Activated naive CD4-positive, alpha-beta T cell treated with anti-CD3 and anti-CD28 coated beads, Interleukin-2, amount 50 U/mL, for 16 hours (primary cell): ENCODE measurements at regions not wholly inside any gene's neighbourhood (a gene's known extent, or its start where the extent isn't known, plus 50 kb on each side); places are given as distances from the start of the nearest gene placed in this dataset.
A peak's percentile ranks its signal among the peaks of the same experiment; 100 is the strongest.
"Not testable (repeated sequence)": the region's sequence is repeated elsewhere in the genome, so short reads cannot be mapped to it uniquely, and the experiment has no call there.

Experiments used
- DNase-seq: peaks from one replicate; pipeline ENCODE4 v3.0.0-alpha.2; 2020

GRCh38 chr15:84421513-84422181, 179.2 kb upstream of the ZSCAN2 start:
- not testable (repeated sequence) for DNase-seq

GRCh38 chr15:84425327-84425726, 175.5 kb upstream of the ZSCAN2 start:
- DNase-seq: not testable (repeated sequence)

- DNase-seq: not testable (repeated sequence)
Measured at GRCh38 chr15:84473305-84473877, 127.4 kb upstream of the ZSCAN2 start.

- not testable (repeated sequence) for DNase-seq
Measured at GRCh38 chr15:84476364-84477033, 124.3 kb upstream of the ZSCAN2 start.

- DNase-seq: not testable (repeated sequence)
Measured at GRCh38 chr15:84477550-84477949, 123.3 kb upstream of the ZSCAN2 start.

GRCh38 chr15:84480174-84480681, 120.6 kb upstream of the ZSCAN2 start:
- DNase-seq: not testable (repeated sequence)

- not testable (repeated sequence) for DNase-seq
Measured at GRCh38 chr15:84483859-84484258, 117.0 kb upstream of the ZSCAN2 start.

- DNase-seq: peak; percentile 32
Measured at GRCh38 chr15:84500165-84500889, 100.5 kb upstream of the ZSCAN2 start.

GRCh38 chr15:84503101-84503500, 97.7 kb upstream of the ZSCAN2 start:
- not testable (repeated sequence) for DNase-seq

GRCh38 chr15:84505552-84505951, 95.3 kb upstream of the ZSCAN2 start:
- not testable (repeated sequence) for DNase-seq

- not testable (repeated sequence) for DNase-seq
Measured at GRCh38 chr15:84512324-84512723, 88.5 kb upstream of the ZSCAN2 start.

- DNase-seq: not testable (repeated sequence)
Measured at GRCh38 chr15:84516773-84517172, 84.0 kb upstream of the ZSCAN2 start.

GRCh38 chr15:84525491-84526344, 75.1 kb upstream of the ZSCAN2 start:
- not testable (repeated sequence) for DNase-seq

GRCh38 chr15:84530751-84531150, 70.1 kb upstream of the ZSCAN2 start:
- not testable (repeated sequence) for DNase-seq

- DNase-seq: not testable (repeated sequence)
Measured at GRCh38 chr15:84531223-84531622, 69.6 kb upstream of the ZSCAN2 start.

GRCh38 chr15:84531709-84532367, 69.0 kb upstream of the ZSCAN2 start:
- not testable (repeated sequence) for DNase-seq

- DNase-seq: not testable (repeated sequence)
Measured at GRCh38 chr15:84533705-84534104, 67.1 kb upstream of the ZSCAN2 start.

- not testable (repeated sequence) for DNase-seq
Measured at GRCh38 chr15:84534561-84535235, 66.1 kb upstream of the ZSCAN2 start.

GRCh38 chr15:84536181-84536580, 64.6 kb upstream of the ZSCAN2 start:
- not testable (repeated sequence) for DNase-seq

- not testable (repeated sequence) for DNase-seq
Measured at GRCh38 chr15:84544586-84544985, 56.2 kb upstream of the ZSCAN2 start.

GRCh38 chr15:84547150-84547549, 53.7 kb upstream of the ZSCAN2 start:
- DNase-seq: not testable (repeated sequence)
